ENCODE measurements at regions not wholly inside any gene's neighbourhood (a gene's known extent, or its start where the extent isn't known, plus 50 kb on each side); places are given as distances from the start of the nearest gene placed in this dataset.

DNA sequence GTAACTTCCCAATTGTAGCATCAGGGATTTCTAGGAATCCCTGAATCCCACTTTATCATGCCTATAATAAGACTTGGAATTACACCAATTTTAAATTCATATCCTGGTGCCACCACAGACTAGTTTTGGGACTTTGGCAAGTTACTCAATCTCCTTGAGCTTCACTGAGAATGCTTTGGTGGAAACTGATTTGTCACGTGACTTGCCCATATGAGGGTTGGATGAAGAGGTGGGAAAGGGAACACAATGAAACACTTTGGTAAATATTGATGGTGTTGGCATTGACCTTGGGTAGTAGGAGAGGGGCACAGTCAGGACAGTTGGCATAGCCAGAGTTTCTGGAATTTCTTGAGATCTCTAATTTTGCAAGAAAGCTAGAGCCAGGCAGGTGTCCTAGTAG lies 452.2 kb downstream of the SLC4A3 start:
- TF ChIP-seq ZFX (IDR thresholded peaks at IDR 0.05; ENCODE audit: borderline replicate concordance): no peak
- TF ChIP-seq CTCF (IDR thresholded peaks at IDR 0.05): no peak
- H3K27ac ChIP-seq: no peak overlapping the region

GRCh38 chr2:220081171-220081570 lies 453.7 kb downstream of the SLC4A3 start:
- H3K27ac ChIP-seq: no peak overlapping the region
- TF ChIP-seq ZFX (IDR thresholded peaks at IDR 0.05; ENCODE audit: borderline replicate concordance): no peak
- no peak for TF ChIP-seq CTCF (IDR thresholded peaks at IDR 0.05)

DNA sequence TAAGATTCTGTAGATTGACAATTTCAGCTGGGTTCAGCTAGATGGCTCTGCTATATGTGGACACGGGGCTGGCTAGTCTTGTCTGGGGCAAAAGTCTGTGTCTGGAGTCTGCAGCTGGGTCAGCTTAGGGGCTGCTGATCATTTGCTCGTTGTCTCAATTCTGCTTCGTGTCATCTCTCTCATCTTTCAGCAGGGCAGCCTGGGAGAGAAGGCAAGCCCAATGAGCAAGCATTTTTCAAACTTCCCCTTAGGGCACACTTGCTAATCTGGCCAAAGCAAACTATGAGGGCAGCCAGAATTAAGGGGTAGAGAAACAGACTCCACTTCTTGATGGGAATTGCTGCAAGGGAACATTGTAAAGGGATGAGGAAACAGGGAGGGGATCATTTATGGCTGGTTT lies 462.6 kb downstream of the SLC4A3 start:
- no peak overlapping the region for H3K27ac ChIP-seq
- TF ChIP-seq CTCF (IDR thresholded peaks at IDR 0.05) (no peak), ZFX (IDR thresholded peaks at IDR 0.05; ENCODE audit: borderline replicate concordance) (no peak)

DNA sequence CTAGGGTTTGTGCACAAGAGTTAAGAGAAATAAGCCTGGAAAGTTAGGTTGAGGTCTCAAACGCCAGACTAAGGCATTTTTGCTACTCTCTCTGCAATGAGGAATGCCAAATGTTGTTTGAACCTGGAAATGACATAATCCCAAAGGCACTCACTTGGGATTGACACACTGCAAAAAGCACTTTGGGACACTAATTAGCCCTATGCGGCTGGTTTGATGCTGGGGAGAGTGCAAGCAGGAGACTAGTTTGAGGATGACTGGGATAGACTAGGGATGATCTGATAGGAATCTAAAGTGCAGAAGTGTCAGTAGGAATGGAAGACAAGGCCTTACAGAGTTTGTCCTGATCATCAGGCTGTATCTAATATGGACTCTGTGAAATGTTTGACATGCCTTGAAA lies 469.0 kb downstream of the SLC4A3 start:
- no peak for TF ChIP-seq ZFX (IDR thresholded peaks at IDR 0.05; ENCODE audit: borderline replicate concordance)
- TF ChIP-seq CTCF (IDR thresholded peaks at IDR 0.05): no peak
- H3K27ac ChIP-seq: no peak overlapping the region

GRCh38 chr2:220101980-220102379 lies 474.6 kb downstream of the SLC4A3 start:
- H3K27ac ChIP-seq: no peak overlapping the region
- TF ChIP-seq CTCF (IDR thresholded peaks at IDR 0.05) (no peak), ZFX (IDR thresholded peaks at IDR 0.05; ENCODE audit: borderline replicate concordance) (no peak)

DNA sequence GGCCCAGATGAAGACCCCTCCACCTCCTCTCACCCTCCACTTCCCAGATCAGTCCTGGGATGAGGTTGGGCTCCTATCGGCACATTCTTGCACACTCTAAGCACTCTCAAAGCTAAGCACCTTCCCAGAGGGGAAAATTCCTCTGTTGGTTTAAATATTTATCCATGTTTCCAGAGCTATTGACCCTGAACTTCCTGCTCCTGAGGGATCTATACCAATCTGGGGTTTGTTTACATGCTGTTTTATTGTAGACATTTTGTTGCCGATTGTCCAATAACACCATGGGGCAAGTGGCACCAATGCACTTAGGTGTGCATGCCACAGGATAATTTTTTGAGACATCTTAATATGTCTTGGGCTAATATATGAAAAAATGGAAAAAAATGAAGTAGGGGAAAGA lies 476.2 kb downstream of the SLC4A3 start:
- no peak for TF ChIP-seq CTCF (IDR thresholded peaks at IDR 0.05)
- TF ChIP-seq ZFX (IDR thresholded peaks at IDR 0.05; ENCODE audit: borderline replicate concordance): no peak
- no peak overlapping the region for H3K27ac ChIP-seq

DNA sequence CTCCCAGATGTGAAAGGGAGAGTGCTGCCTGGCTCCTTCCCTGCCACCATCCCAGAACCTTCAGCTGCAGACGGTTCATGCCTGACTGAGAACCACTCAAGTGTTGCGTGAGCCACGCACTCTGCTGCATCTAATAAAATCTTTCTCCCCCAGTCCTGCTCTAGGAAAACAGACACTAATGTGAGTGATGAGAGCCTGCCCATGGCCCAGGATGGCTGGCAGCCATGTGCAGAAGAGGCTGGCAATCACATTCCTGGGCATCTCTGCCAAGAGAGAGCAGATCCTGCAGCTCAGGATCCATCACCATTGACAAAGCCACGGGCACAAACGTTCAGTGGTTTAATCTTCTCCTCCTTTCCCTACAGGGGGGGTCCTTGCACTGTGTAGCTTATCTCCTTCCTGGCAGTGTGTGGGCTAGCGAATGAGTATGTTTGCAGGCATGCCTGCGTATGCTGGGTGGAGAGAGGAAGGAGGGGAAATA lies 477.5 kb downstream of the SLC4A3 start:
- TF ChIP-seq ZFX (IDR thresholded peaks at IDR 0.05; ENCODE audit: borderline replicate concordance) (no peak), CTCF (IDR thresholded peaks at IDR 0.05) (no peak)
- H3K27ac ChIP-seq: no peak overlapping the region

Data from 22Rv1 (cell line).